Thoracic aorta (tissue), 2 donors: ENCODE measurements at regions not wholly inside any gene's neighbourhood (a gene's known extent, or its start where the extent isn't known, plus 50 kb on each side); places are given as distances from the start of the nearest gene placed in this dataset.

Source experiments
- ATAC-seq: fragments of 150-250 bp; one replicate; pipeline ENCODE4 v1.8.0; 2017; ENCODE audit warnings: low read depth; ENCODE audit not compliant: insufficient number of reproducible peaks, low FRiP score
- DNase-seq: peaks from one replicate; pipeline ENCODE4 v3.0.0-alpha.2; 2020; ENCODE audit warnings: low spot score
- H3K27ac ChIP-seq, 2 donors: fragments of 200-600 bp; sonication (generic); 1 replicate in 1 of 2; 2 replicates in 1 of 2; pipeline ENCODE4 v1.5.1; 2016; ENCODE audit warnings: mild to moderate bottlenecking in 2 of 2, moderate library complexity in 2 of 2
- H3K27me3 ChIP-seq: fragments of 200-600 bp; sonication (generic); replicated peaks from 2 replicates; pipeline ENCODE4 v1.6.0; 2016; ENCODE audit warnings: mild to moderate bottlenecking; ENCODE audit not compliant: insufficient read depth
- H3K36me3 ChIP-seq: fragments of 200-600 bp; sonication (generic); one replicate; pipeline ENCODE4 v1.5.1; 2016
- H3K4me1 ChIP-seq, 2 donors: fragments of 200-600 bp; sonication (generic); 1 replicate in 1 of 2; 2 replicates in 1 of 2; pipeline versions ENCODE4 v1.5.1 to v1.6.0; 2016; ENCODE audit warnings: low read depth in 2 of 2, mild to moderate bottlenecking in 1 of 2; ENCODE audit not compliant: control insufficient read depth in 1 of 2
- H3K4me3 ChIP-seq: fragments of 200-600 bp; sonication (generic); 2 replicates; pipeline ENCODE4 v1.5.1; 2016; ENCODE audit warnings: mild to moderate bottlenecking
- H3K9me3 ChIP-seq: fragments of 200-600 bp; sonication (generic); 2 replicates; pipeline ENCODE4 v1.5.1; 2016
- TF ChIP-seq, protein P1 (sequence below): fragments of 200-600 bp; sonication (generic); IDR thresholded peaks from one replicate; pipeline ENCODE4 v1.5.1; 2019; ENCODE audit warnings: antibody characterized with exemption

DNA sequence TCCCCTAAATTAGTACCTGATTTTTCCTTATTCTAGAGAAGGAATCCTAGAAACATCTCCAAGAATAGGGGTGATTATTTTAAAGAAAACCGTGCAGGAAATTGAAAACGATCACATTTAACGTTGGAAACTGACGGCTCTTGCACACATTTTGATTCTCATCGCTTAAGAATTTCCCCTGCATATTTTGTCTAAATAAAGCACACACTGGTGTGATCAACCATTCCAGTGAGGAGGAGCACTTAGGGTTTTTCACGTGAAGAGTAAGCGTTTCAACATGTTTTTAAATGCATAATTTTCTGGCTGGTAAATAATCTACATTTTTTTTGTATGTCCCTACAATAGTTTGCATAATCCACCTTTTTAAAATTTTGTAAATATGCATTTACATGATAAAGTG is 229.7 kb upstream of the PFKP start:
- Histone ChIP-seq H3K9me3 (no peaks in the 10 kb centered on the region), H3K4me1 (no peaks in the 10 kb centered on the region), H3K36me3 (no peaks in the 10 kb centered on the region), H3K4me3 (peak overlapping the region; percentile 33), H3K27me3 (no peaks in the 10 kb centered on the region), H3K27ac (no peak overlapping the region)
- peak; percentile 50 for ATAC-seq
- DNase-seq = no peak
- TF ChIP-seq, protein P1, sequence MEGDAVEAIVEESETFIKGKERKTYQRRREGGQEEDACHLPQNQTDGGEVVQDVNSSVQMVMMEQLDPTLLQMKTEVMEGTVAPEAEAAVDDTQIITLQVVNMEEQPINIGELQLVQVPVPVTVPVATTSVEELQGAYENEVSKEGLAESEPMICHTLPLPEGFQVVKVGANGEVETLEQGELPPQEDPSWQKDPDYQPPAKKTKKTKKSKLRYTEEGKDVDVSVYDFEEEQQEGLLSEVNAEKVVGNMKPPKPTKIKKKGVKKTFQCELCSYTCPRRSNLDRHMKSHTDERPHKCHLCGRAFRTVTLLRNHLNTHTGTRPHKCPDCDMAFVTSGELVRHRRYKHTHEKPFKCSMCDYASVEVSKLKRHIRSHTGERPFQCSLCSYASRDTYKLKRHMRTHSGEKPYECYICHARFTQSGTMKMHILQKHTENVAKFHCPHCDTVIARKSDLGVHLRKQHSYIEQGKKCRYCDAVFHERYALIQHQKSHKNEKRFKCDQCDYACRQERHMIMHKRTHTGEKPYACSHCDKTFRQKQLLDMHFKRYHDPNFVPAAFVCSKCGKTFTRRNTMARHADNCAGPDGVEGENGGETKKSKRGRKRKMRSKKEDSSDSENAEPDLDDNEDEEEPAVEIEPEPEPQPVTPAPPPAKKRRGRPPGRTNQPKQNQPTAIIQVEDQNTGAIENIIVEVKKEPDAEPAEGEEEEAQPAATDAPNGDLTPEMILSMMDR = no peak

DNA sequence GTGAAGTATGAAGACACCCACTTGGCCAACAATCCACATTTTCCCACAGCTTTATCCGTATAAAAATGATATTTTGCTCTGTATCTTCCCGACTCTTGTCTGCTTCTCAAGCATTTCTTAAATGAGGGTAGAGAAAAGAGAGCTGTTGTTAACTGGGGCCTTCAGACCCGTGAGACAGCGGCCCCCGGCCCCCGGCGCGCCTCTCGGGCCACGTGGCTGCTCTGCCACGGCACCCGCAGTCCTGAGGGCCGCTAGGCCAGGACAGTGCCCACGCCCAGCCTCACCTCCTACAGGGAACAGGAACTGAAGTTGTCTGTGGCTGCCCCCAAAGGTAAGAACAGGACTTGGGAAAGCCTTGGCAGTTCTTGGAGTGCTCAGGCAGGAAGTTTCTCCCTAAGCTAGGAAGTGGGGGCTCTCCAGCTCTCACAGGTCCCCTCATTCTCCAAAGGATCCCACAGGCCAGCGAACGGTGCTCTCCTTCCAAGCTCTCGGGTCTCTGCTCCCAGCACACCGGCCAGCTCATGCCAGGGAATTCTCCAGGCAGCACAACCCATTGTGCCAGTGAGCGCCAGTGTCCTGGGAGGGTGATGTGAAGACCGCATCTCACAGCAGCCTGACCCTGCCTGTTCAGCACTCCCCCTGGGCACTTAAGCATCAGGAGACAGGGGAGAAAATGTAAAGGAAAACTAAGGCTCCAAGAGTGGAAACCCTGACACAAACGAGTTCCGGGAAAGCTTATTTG is 230.3 kb upstream of the PFKP start:
- DNase-seq (no peak), ATAC-seq (no peak)
- no peak overlapping the region for H3K27ac ChIP-seq
- TF ChIP-seq, protein P1 = no peak
- no peaks in the 10 kb centered on the region for H3K36me3 ChIP-seq
- H3K27me3 ChIP-seq = no peaks in the 10 kb centered on the region
- H3K4me3 ChIP-seq = peak overlapping the region; percentile 33
- H3K9me3 ChIP-seq = no peaks in the 10 kb centered on the region
- no peaks in the 10 kb centered on the region for H3K4me1 ChIP-seq

DNA sequence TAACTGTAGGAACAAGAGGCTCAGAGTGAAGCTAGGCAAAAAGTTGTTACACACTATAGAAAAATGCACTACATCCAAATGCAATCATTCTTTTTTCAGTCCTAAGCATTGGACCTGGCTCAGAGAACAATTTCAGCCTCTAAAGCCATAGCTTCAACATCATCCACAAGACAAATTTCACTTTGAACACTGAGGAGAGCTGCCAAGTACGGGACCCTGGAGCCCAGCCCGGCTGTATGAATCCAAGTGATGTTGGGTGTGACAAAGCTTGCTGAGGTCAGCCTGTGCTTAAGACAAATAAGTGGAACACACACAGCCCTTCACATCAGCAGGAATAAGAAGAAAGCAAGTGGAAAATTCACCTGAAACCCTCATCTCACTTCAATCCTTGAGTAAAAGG is 233.1 kb upstream of the PFKP start:
- TF ChIP-seq, protein P1 = no peak
- no peaks in the 10 kb centered on the region for H3K9me3 ChIP-seq
- DNase-seq (no peak), ATAC-seq (no peak)
- no peak overlapping the region for H3K4me3 ChIP-seq
- H3K27ac ChIP-seq = no peak overlapping the region
- no peaks in the 10 kb centered on the region for H3K36me3 ChIP-seq
- no peaks in the 10 kb centered on the region for H3K4me1 ChIP-seq
- H3K27me3 ChIP-seq = no peaks in the 10 kb centered on the region

DNA sequence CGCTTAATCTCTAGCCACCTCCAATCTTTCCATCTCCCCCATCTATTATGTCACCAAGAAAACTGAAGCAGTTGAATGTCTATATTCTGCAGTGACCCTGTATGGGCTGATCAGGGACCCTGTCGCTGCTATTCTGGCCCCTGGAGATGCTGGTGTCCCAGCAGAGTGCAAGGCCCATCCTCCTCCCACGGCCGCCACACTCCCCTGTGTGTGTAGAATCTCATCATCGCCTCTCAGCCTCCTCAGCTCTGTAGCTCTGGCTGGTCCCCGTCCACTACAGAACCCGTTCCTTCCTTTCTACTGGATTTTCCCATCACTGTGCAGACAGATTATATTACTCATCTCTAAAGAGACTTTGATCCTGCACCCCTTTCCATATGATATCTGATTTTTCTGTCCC is 235.8 kb upstream of the PFKP start:
- Histone ChIP-seq H3K27me3 (no peaks in the 10 kb centered on the region), H3K9me3 (no peaks in the 10 kb centered on the region), H3K4me1 (no peaks in the 10 kb centered on the region), H3K36me3 (no peaks in the 10 kb centered on the region), H3K27ac (no peak overlapping the region), H3K4me3 (no peak overlapping the region)
- TF ChIP-seq, protein P1 = no peak
- ATAC-seq (no peak), DNase-seq (no peak)

DNA sequence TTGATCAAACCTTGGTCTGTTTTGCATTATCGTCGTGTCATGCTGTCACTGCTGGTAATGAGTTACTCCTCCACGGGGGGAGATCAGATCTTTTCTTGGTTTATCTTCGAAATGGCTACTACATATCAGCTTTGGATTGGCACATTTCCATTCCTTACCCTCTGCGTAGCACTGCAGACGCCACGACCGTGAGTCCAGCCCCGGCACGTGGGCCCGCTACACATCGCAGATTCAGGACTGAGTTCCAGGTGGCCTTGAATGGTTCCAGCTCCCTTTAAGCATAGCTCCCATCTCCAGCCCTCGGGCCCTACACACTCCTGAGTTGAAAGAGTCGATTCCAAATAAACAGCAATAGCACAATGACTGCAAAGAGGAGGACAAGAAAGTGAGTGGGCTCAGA is 238.6 kb upstream of the PFKP start:
- no peaks in the 10 kb centered on the region for H3K4me1 ChIP-seq
- no peak for ATAC-seq
- DNase-seq = no peak
- H3K4me3 ChIP-seq = no peak overlapping the region
- H3K36me3 ChIP-seq = no peaks in the 10 kb centered on the region
- H3K9me3 ChIP-seq = no peaks in the 10 kb centered on the region
- H3K27me3 ChIP-seq = no peaks in the 10 kb centered on the region
- TF ChIP-seq, protein P1 = no peak
- H3K27ac ChIP-seq = no peak overlapping the region
